HG03196 (cell line): ENCODE measurements at regions not wholly inside any gene's neighbourhood (a gene's known extent, or its start where the extent isn't known, plus 50 kb on each side); places are given as distances from the start of the nearest gene placed in this dataset.
"Not testable (repeated sequence)": the region's sequence is repeated elsewhere in the genome, so short reads cannot be mapped to it uniquely, and the experiment has no call there.

Source experiments
- ATAC-seq: cut with Tn5 transposase; IDR thresholded peaks from one replicate; pipeline ENCODE4 v1.9.1; 2021; ENCODE audit not compliant: unreplicated experiment

- peak; percentile 28 for ATAC-seq
Measured at GRCh38 chr13:79190932-79191331, 215.1 kb downstream of the RBM26 start.

GRCh38 chr13:79187917-79188690 lies 218.0 kb downstream of the RBM26 start:
- ATAC-seq = no peak

- no peak for ATAC-seq
Measured at GRCh38 chr13:79185580-79185979, 220.5 kb downstream of the RBM26 start.

GRCh38 chr13:79183231-79183630 lies 222.8 kb downstream of the RBM26 start:
- ATAC-seq = no peak

- ATAC-seq = not testable (repeated sequence)
Measured at GRCh38 chr13:79173691-79174090, 232.4 kb downstream of the RBM26 start.

GRCh38 chr13:79172924-79173323 lies 233.1 kb downstream of the RBM26 start:
- ATAC-seq = not testable (repeated sequence)

GRCh38 chr13:79171141-79172061 lies 234.7 kb downstream of the RBM26 start:
- ATAC-seq = no peak

GRCh38 chr13:79160818-79161217 lies 245.2 kb downstream of the RBM26 start:
- no peak for ATAC-seq

GRCh38 chr13:79155883-79156282 lies 250.2 kb downstream of the RBM26 start:
- ATAC-seq = no peak

GRCh38 chr13:79149210-79149609 lies 256.8 kb downstream of the RBM26 start:
- ATAC-seq = no peak

GRCh38 chr13:79141082-79141481 lies 265.0 kb downstream of the RBM26 start:
- no peak for ATAC-seq

GRCh38 chr13:79128158-79128557 lies 277.9 kb downstream of the RBM26 start:
- no peak for ATAC-seq

- no peak for ATAC-seq
Measured at GRCh38 chr13:79126706-79127105, 279.3 kb downstream of the RBM26 start.

GRCh38 chr13:79124183-79124582 lies 281.9 kb downstream of the RBM26 start:
- ATAC-seq = no peak

GRCh38 chr13:79121286-79121685 lies 284.8 kb downstream of the RBM26 start:
- ATAC-seq = no peak

- no peak for ATAC-seq
Measured at GRCh38 chr13:79119578-79120107, 286.4 kb downstream of the RBM26 start.

GRCh38 chr13:79112016-79112415 lies 294.0 kb downstream of the RBM26 start:
- no peak for ATAC-seq

- ATAC-seq = peak; percentile 80
Measured at GRCh38 chr13:79108914-79109643, 297.0 kb downstream of the RBM26 start.

GRCh38 chr13:79098596-79098995 lies 307.5 kb downstream of the RBM26 start:
- no peak for ATAC-seq

GRCh38 chr13:79097201-79097600 lies 308.9 kb downstream of the RBM26 start:
- no peak for ATAC-seq

- ATAC-seq = no peak
Measured at GRCh38 chr13:79096099-79096498, 310.0 kb downstream of the RBM26 start.
